ENCODE measurements at regions not wholly inside any gene's neighbourhood (a gene's known extent, or its start where the extent isn't known, plus 50 kb on each side); places are given as distances from the start of the nearest gene placed in this dataset.

DNA sequence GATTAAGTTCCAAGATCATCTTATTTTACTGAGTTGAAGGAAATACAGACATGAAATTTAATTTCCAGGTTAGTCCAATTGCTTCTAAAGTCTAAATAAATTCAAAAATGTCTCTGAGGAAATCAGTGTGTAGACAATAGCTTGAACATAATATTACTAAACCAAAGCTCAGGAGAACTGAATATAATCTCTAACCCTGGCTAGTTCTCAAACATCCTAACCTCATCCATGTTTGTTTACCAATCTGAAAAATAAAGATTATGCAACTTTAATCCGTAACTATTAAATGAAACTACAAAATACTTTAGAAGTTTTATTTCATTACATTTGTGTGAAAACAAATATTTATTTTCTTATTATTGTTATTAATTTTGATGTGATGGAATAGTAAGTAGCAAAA lies 387.2 kb downstream of the TBC1D32 start:
- Histone ChIP-seq H3K4me3 (no peak overlapping the region), H3K4me1 (peaks cover 14% of the 10 kb centered on the region), H3K27ac (no peak overlapping the region), H3K27me3 (no peaks in the 10 kb centered on the region), H3K36me3 (replicated peaks in 1 of 2; ENCODE audit: insufficient read depth in 1 of 2, low read depth in 2 of 2) (no peaks in the 10 kb centered on the region), H3K9me3 (no peaks in the 10 kb centered on the region)
- intact Hi-C loops (cut with DNase I): no loop called here
- ATAC-seq (no peak), DNase-seq (no peak)
- 0% methylated on average over 1 of the region's 1 CpG for WGBS, 2 donors
- TF ChIP-seq POLR2A (IDR thresholded peaks at IDR 0.05): no peak
- TF ChIP-seq, protein P1, sequence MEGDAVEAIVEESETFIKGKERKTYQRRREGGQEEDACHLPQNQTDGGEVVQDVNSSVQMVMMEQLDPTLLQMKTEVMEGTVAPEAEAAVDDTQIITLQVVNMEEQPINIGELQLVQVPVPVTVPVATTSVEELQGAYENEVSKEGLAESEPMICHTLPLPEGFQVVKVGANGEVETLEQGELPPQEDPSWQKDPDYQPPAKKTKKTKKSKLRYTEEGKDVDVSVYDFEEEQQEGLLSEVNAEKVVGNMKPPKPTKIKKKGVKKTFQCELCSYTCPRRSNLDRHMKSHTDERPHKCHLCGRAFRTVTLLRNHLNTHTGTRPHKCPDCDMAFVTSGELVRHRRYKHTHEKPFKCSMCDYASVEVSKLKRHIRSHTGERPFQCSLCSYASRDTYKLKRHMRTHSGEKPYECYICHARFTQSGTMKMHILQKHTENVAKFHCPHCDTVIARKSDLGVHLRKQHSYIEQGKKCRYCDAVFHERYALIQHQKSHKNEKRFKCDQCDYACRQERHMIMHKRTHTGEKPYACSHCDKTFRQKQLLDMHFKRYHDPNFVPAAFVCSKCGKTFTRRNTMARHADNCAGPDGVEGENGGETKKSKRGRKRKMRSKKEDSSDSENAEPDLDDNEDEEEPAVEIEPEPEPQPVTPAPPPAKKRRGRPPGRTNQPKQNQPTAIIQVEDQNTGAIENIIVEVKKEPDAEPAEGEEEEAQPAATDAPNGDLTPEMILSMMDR (IDR thresholded peaks at IDR 0.05): no peak

DNA sequence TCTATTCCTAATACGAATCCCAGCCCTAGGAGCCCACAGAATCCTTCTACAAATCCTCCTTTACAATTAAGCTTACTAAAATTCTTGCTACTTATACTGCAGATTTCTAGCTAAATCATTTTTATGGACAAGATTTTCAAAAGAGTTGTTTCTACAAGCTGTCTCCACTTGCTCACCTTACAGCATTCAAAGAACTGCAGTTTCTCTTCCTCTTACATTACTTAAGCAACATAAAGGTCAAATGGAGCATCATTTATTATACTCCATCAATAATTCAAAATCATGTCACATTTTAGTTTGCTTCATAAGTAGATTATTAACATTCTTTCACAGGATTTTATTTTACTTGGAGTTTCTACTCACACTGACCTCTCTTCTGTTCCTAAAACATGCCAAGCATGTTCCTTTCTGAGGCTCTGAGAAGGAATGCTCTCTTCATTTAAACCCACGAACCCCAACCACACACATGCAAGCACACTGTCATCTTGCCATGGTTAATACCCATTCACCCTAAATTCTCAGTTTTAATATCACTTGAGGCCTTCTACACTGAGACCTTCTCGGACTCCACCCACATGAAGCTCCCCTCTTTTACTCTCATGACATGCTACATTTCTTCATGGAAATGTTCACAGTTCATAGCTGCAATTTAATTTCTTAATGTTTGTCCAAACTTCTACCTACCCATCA lies 388.2 kb downstream of the TBC1D32 start:
- Histone ChIP-seq H3K27ac (no peak overlapping the region), H3K9me3 (no peaks in the 10 kb centered on the region), H3K27me3 (no peaks in the 10 kb centered on the region), H3K36me3 (replicated peaks in 1 of 2; ENCODE audit: insufficient read depth in 1 of 2, low read depth in 2 of 2) (no peaks in the 10 kb centered on the region), H3K4me1 (peaks cover 14% of the 10 kb centered on the region), H3K4me3 (no peak overlapping the region)
- no peak for TF ChIP-seq POLR2A (IDR thresholded peaks at IDR 0.05)
- TF ChIP-seq, protein P1 (IDR thresholded peaks at IDR 0.05): no peak
- ATAC-seq (no peak), DNase-seq (no peak)
- WGBS, 2 donors: 68 to 72% methylated on average over 3 of the region's 3 CpGs
- intact Hi-C loops (cut with DNase I): no loop called here

DNA sequence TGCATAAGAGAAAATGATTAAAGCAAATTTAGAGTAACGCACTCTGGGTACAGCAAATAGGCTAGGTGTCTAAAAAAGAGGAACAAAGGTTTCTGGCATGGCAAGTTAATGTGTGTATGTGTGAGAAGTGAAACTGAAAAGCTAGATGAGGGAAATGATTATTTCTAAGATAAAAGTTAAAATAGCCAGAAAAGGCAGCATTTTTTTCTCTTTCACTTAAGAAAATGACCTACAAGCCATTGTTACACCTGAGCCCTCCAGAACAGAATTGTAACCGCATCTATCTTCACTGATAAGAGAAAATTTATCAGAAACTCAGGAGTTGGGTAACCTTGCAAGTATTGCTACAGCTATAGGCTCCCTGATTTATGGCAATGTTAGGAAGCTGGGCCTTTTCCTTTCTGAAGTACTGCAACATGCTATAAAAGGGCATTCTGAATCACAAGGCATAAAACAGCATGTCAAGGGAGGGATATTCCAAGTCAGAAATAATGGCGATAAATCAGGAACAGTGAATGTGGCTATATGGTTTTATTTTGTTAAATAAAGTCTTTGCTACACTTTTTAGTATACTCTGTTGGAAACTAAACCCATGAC lies 395.3 kb downstream of the TBC1D32 start:
- Histone ChIP-seq H3K36me3 (replicated peaks in 1 of 2; ENCODE audit: insufficient read depth in 1 of 2, low read depth in 2 of 2) (no peaks in the 10 kb centered on the region), H3K4me3 (no peak overlapping the region), H3K27ac (no peak overlapping the region), H3K9me3 (no peaks in the 10 kb centered on the region), H3K27me3 (no peaks in the 10 kb centered on the region), H3K4me1 (no peaks in the 10 kb centered on the region)
- intact Hi-C loops (cut with DNase I): no loop called here
- no peak for DNase-seq
- no peak for TF ChIP-seq POLR2A (IDR thresholded peaks at IDR 0.05)
- TF ChIP-seq, protein P1 (IDR thresholded peaks at IDR 0.05): no peak
- no peak for ATAC-seq
- 67 to 85% methylated on average over 3 of the region's 3 CpGs for WGBS, 2 donors

DNA sequence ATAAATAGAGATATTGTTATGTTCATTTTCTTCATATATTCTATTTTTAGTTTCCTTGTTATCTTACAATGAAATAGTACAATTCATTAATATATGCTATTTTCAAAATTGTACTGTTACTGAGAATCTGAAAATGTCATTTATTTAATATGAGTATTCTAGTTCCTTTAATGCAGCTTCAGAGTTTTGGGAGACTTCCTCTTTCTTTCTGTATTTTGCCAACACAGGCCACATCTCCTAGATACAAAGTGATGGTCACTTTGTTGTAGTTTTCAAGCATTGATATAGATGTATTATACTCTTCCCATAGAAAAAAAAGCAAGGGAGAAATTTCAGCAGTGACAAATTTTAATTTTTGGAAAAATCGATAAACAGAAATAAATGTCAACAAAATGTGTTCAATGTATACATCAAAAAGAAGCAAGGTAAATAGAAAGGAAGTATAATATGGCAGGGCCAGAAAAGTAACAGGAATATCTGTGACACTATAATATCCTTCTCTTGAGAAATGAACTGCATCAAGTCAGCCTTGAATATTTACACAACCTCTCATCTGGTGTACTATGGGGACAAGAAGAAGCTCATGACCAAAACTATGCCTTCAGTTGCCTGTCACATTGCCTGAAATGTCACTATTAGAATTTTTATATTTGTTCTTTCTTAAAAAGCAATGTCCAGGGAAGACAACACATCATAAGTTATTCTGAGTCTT lies 396.0 kb downstream of the TBC1D32 start:
- no peaks in the 10 kb centered on the region for H3K9me3 ChIP-seq
- DNase-seq (no peak), ATAC-seq (no peak)
- no peak overlapping the region for H3K27ac ChIP-seq
- TF ChIP-seq, protein P1 (IDR thresholded peaks at IDR 0.05): no peak
- no peak for TF ChIP-seq POLR2A (IDR thresholded peaks at IDR 0.05)
- intact Hi-C loops (cut with DNase I): no loop called here
- H3K27me3 ChIP-seq: no peaks in the 10 kb centered on the region
- no peaks in the 10 kb centered on the region for H3K36me3 ChIP-seq (replicated peaks in 1 of 2; ENCODE audit: insufficient read depth in 1 of 2, low read depth in 2 of 2)
- 70 to 76% methylated on average over 1 of the region's 1 CpG for WGBS, 2 donors
- H3K4me3 ChIP-seq: no peak overlapping the region
- no peaks in the 10 kb centered on the region for H3K4me1 ChIP-seq

Data from body of pancreas (tissue), 4 donors.